CD14-positive monocyte (primary cell): ENCODE measurements at regions not wholly inside any gene's neighbourhood (a gene's known extent, or its start where the extent isn't known, plus 50 kb on each side); places are given as distances from the start of the nearest gene placed in this dataset.
"Not testable (repeated sequence)": the region's sequence is repeated elsewhere in the genome, so short reads cannot be mapped to it uniquely, and the experiment has no call there.

Source experiments
- DNase-seq, 3 donors: peaks; one replicate each; pipeline ENCODE4 v3.0.0-alpha.2; 2011 to 2022
- H2AFZ ChIP-seq: 2 replicates; pipeline ENCODE4 v1.6.0; 2012; ENCODE audit warnings: mild to moderate bottlenecking, low read depth, low read length, inconsistent platforms; ENCODE audit not compliant: insufficient read depth, poor library complexity, severe bottlenecking
- H3K27ac ChIP-seq, 2 donors: 1 replicate in 1 of 2; 2 replicates in 1 of 2; pipeline ENCODE4 v1.5.1; 2012 to 2013; ENCODE audit warnings: low read length in 2 of 2, control low read depth in 1 of 2, inconsistent platforms in 1 of 2, low read depth in 1 of 2, mild to moderate bottlenecking in 1 of 2
- H3K27me3 ChIP-seq, 2 donors: one replicate each; pipeline versions ENCODE4 v1.6.0 to v1.6.1; 2011 to 2013; ENCODE audit warnings: low read length in 2 of 2; ENCODE audit not compliant: control insufficient read depth in 2 of 2, insufficient read depth in 2 of 2
- H3K36me3 ChIP-seq, 2 donors: replicated peaks in 1 of 2; 1 replicate in 1 of 2; 2 replicates in 1 of 2; pipeline versions ENCODE4 v1.5.1 to v1.6.1; 2012 to 2013; ENCODE audit warnings: low read length in 2 of 2, control low read depth in 1 of 2, inconsistent platforms in 1 of 2, mild to moderate bottlenecking in 1 of 2; ENCODE audit not compliant: insufficient read depth in 2 of 2, control insufficient read depth in 1 of 2
- H3K4me1 ChIP-seq, 2 donors: 1 replicate in 1 of 2; 2 replicates in 1 of 2; pipeline versions ENCODE4 v1.5.1 to v1.6.1; 2012 to 2013; ENCODE audit warnings: low read length in 2 of 2, control low read depth in 1 of 2, inconsistent platforms in 1 of 2, mild to moderate bottlenecking in 1 of 2, moderate library complexity in 1 of 2; ENCODE audit not compliant: insufficient read depth in 2 of 2, control insufficient read depth in 1 of 2
- H3K4me2 ChIP-seq: replicated peaks from 2 replicates; pipeline ENCODE3; 2012; ENCODE audit warnings: low read length, moderate library complexity, mild to moderate bottlenecking; ENCODE audit not compliant: poor library complexity, severe bottlenecking; ENCODE audit errors: extremely low read depth
- H3K4me3 ChIP-seq, 3 experiments: fragments of 200-600 bp in 1 of 3; sonication (generic) in 1 of 3; replicated peaks in 1 of 3; 1 replicate in 2 of 3; 2 replicates in 1 of 3; pipeline ENCODE4 v1.5.1; 2011 to 2013; ENCODE audit warnings: low read length in 3 of 3, mild to moderate bottlenecking in 3 of 3, control low read depth in 2 of 3, low read depth in 2 of 3, inconsistent platforms in 1 of 3, moderate library complexity in 1 of 3
- H3K79me2 ChIP-seq: 2 replicates; pipeline ENCODE4 v1.6.0; 2012; ENCODE audit warnings: mild to moderate bottlenecking, control low read depth, inconsistent platforms, low read length, moderate library complexity; ENCODE audit not compliant: insufficient read depth
- H3K9ac ChIP-seq: 2 replicates; pipeline ENCODE4 v1.6.0; 2017; ENCODE audit warnings: low read length, mild to moderate bottlenecking; ENCODE audit not compliant: insufficient read depth, poor library complexity, severe bottlenecking
- H3K9me3 ChIP-seq, 2 donors: replicated peaks in 1 of 2; 1 replicate in 1 of 2; 2 replicates in 1 of 2; pipeline versions ENCODE4 v1.5.1 to v1.6.1; 2012 to 2013; ENCODE audit warnings: low read length in 2 of 2, control low read depth in 1 of 2; ENCODE audit not compliant: control insufficient read depth in 1 of 2, insufficient read depth in 1 of 2
- H4K20me1 ChIP-seq: 2 replicates; pipeline ENCODE4 v1.6.0; 2012; ENCODE audit warnings: mild to moderate bottlenecking, low read length, control low read depth, moderate library complexity; ENCODE audit not compliant: insufficient read depth
- H3K27ac Mint-ChIP-seq, 7 donors: one replicate each; pipeline ENCODE4 v1.8.0; 2020; ENCODE audit warnings: mild to moderate bottlenecking in 7 of 7, mixed read lengths in 7 of 7, moderate library complexity in 6 of 7, inconsistent platforms in 2 of 7
- H3K27me3 Mint-ChIP-seq, 3 donors: one replicate each; pipeline ENCODE4 v1.8.0; 2021 to 2022; ENCODE audit warnings: low read depth in 3 of 3, mild to moderate bottlenecking in 3 of 3, mixed read lengths in 3 of 3, moderate library complexity in 3 of 3, inconsistent platforms in 1 of 3
- H3K36me3 Mint-ChIP-seq, 2 donors: one replicate each; pipeline ENCODE4 v1.8.0; 2020; ENCODE audit warnings: mixed read lengths in 2 of 2, inconsistent platforms in 1 of 2, mild to moderate bottlenecking in 1 of 2
- H3K4me1 Mint-ChIP-seq: one replicate; pipeline ENCODE4 v1.8.0; 2020; ENCODE audit warnings: mild to moderate bottlenecking, mixed read lengths
- H3K4me3 Mint-ChIP-seq, 2 donors: one replicate each; pipeline ENCODE4 v1.8.0; 2020; ENCODE audit warnings: mild to moderate bottlenecking in 2 of 2, mixed read lengths in 2 of 2, moderate library complexity in 1 of 2
- H3K9me3 Mint-ChIP-seq, 7 donors: one replicate each; pipeline ENCODE4 v1.8.0; 2020 to 2022; ENCODE audit warnings: mixed read lengths in 7 of 7, mild to moderate bottlenecking in 6 of 7, moderate library complexity in 6 of 7, inconsistent platforms in 2 of 7
- WGBS: methylation state at CpG from one replicate; pipeline ENCODE4 v1.1.5; 2013; ENCODE audit warnings: missing lambda C conversion rate; ENCODE audit not compliant: insufficient coverage; 5-methylcytosine and 5-hydroxymethylcytosine counted together
- intact Hi-C, 2 donors: fragments of 100-400 bp; cut with micrococcal nuclease; formaldehyde crosslinking; loops; one replicate each; pipeline versions ENCODE4 v1.15.0 to v1.15.1; 2023

- H3K9me3 Mint-ChIP-seq, H3K4me1 ChIP-seq, H4K20me1 ChIP-seq, H3K36me3 Mint-ChIP-seq, H3K4me1 Mint-ChIP-seq, H3K79me2 ChIP-seq, H3K36me3 ChIP-seq, H3K9me3 ChIP-seq, DNase-seq, H3K4me2 ChIP-seq, H3K27ac ChIP-seq, H3K27ac Mint-ChIP-seq, H3K9ac ChIP-seq, H3K4me3 ChIP-seq, H3K4me3 Mint-ChIP-seq, H3K27me3 ChIP-seq, H2AFZ ChIP-seq, intact Hi-C loops: not testable (repeated sequence)
- no CpG with 5 or more reads among the region's 12 CpGs for WGBS
- peaks cover 1 to 26% (median 2%) of the 10 kb centered on the region in 3 donors for H3K27me3 Mint-ChIP-seq
These were observed 67.1 kb upstream of the THOC3 start for GRCh38 chr5:176035201-176035530.

GRCh38 chr5:176035816-176036308 is 67.7 kb upstream of the THOC3 start:
- DNase-seq, H3K27ac ChIP-seq, H4K20me1 ChIP-seq, H3K27me3 ChIP-seq, H3K4me2 ChIP-seq, H3K4me3 Mint-ChIP-seq, H3K4me1 ChIP-seq, H3K9me3 Mint-ChIP-seq, H3K36me3 ChIP-seq, H3K4me3 ChIP-seq, H3K27ac Mint-ChIP-seq, H3K9ac ChIP-seq, H2AFZ ChIP-seq, H3K4me1 Mint-ChIP-seq, H3K79me2 ChIP-seq, H3K9me3 ChIP-seq, intact Hi-C loops, H3K36me3 Mint-ChIP-seq: not testable (repeated sequence)
- WGBS = no CpG with 5 or more reads among the region's 16 CpGs
- H3K27me3 Mint-ChIP-seq = peaks cover 1 to 26% (median 2%) of the 10 kb centered on the region in 3 donors

GRCh38 chr5:176036391-176036790 is 68.3 kb upstream of the THOC3 start:
- H3K4me2 ChIP-seq, H3K9me3 ChIP-seq, H3K27ac ChIP-seq, H3K4me1 ChIP-seq, H4K20me1 ChIP-seq, H3K27me3 ChIP-seq, H3K4me3 ChIP-seq, H3K36me3 ChIP-seq, H3K9me3 Mint-ChIP-seq, H3K27ac Mint-ChIP-seq, DNase-seq, H3K4me3 Mint-ChIP-seq, H3K36me3 Mint-ChIP-seq, H3K9ac ChIP-seq, H2AFZ ChIP-seq, H3K79me2 ChIP-seq, intact Hi-C loops, H3K4me1 Mint-ChIP-seq: not testable (repeated sequence)
- WGBS = no CpG with 5 or more reads among the region's 16 CpGs
- peaks cover 1 to 26% (median 2%) of the 10 kb centered on the region in 3 donors for H3K27me3 Mint-ChIP-seq

- intact Hi-C loops, H3K27ac Mint-ChIP-seq, H3K9ac ChIP-seq, H3K4me2 ChIP-seq, H3K4me3 ChIP-seq, H3K27ac ChIP-seq, H4K20me1 ChIP-seq, H2AFZ ChIP-seq, H3K27me3 ChIP-seq, H3K79me2 ChIP-seq, H3K9me3 Mint-ChIP-seq, DNase-seq, H3K4me3 Mint-ChIP-seq, H3K4me1 ChIP-seq, H3K36me3 Mint-ChIP-seq, H3K4me1 Mint-ChIP-seq, H3K36me3 ChIP-seq, H3K9me3 ChIP-seq: not testable (repeated sequence)
- H3K27me3 Mint-ChIP-seq = peaks cover 1 to 26% (median 2%) of the 10 kb centered on the region in 3 donors
- WGBS = 86% methylated on average over 4 of the region's 5 CpGs
These were observed 69.1 kb upstream of the THOC3 start for GRCh38 chr5:176037190-176037589.
